ENCODE measurements at regions not wholly inside any gene's neighbourhood (a gene's known extent, or its start where the extent isn't known, plus 50 kb on each side); places are given as distances from the start of the nearest gene placed in this dataset.

DNA sequence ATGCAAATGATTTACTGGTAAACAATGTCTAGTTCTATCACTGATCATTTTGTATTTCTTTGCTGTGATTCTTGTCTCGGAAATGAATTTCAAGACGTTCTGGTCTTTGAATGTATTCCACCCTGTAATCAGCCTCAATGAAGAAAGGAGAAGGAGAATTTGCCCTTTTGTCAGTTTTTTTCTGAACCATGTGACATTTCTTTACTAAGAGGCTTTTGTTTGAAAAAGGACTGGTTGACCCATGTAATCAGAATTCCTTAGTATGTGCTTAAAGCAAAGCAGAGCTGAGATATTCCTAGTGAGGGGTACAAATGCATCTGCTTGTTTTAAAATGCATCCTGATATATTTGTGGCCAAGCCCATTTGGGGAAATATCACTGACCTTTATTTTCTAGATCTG is 581.6 kb downstream of the ETV1 start:
- intact Hi-C loops (cut with micrococcal nuclease) = no loop called here
- no peaks in the 10 kb centered on the region for H3K36me3 Mint-ChIP-seq (ENCODE audit: low read depth)
- POLR2A ChIA-PET = no interaction called here

DNA sequence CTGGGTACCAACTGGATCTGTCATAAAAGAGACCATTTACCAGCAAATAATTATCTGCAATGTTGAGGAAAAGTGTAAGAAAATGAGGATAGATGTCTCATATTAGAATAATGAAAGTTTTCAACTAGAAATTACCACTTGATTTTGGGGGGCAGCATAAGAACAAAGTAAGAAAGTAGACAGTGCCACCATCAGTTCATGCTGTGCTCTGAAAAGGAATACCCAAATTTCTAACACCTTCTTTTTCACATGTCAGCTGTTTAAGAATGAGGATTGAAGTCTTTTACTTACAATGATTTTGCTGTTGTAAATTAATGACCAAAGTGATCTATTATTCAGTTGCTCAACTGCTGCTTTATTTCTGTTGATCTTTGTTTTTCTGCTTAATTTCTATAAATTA is 578.3 kb downstream of the ETV1 start:
- no peak for ATAC-seq (ENCODE audit: low read depth)
- TF ChIP-seq, protein P1, sequence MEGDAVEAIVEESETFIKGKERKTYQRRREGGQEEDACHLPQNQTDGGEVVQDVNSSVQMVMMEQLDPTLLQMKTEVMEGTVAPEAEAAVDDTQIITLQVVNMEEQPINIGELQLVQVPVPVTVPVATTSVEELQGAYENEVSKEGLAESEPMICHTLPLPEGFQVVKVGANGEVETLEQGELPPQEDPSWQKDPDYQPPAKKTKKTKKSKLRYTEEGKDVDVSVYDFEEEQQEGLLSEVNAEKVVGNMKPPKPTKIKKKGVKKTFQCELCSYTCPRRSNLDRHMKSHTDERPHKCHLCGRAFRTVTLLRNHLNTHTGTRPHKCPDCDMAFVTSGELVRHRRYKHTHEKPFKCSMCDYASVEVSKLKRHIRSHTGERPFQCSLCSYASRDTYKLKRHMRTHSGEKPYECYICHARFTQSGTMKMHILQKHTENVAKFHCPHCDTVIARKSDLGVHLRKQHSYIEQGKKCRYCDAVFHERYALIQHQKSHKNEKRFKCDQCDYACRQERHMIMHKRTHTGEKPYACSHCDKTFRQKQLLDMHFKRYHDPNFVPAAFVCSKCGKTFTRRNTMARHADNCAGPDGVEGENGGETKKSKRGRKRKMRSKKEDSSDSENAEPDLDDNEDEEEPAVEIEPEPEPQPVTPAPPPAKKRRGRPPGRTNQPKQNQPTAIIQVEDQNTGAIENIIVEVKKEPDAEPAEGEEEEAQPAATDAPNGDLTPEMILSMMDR (IDR thresholded peaks at IDR 0.05) = no peak
- Mint-ChIP-seq H3K4me3 (no peak overlapping the region), H3K27ac (no peak overlapping the region), H3K4me1 (no peaks in the 10 kb centered on the region), H3K27me3 (no peaks in the 10 kb centered on the region), H3K36me3 (ENCODE audit: low read depth) (no peaks in the 10 kb centered on the region), H3K9me3 (no peaks in the 10 kb centered on the region)
- no peak for DNase-seq
- intact Hi-C loops (cut with micrococcal nuclease) = no loop called here
- ChIA-PET POLR2A (no interaction called here), CTCF (no interaction called here)

More for the DNA sequence above, 581.6 kb downstream of the ETV1 start:
- CTCF ChIA-PET = no interaction called here
- no peak overlapping the region for H3K27ac Mint-ChIP-seq
- TF ChIP-seq, protein P1 (IDR thresholded peaks at IDR 0.05) = no peak
- no peaks in the 10 kb centered on the region for H3K4me1 Mint-ChIP-seq
- H3K4me3 Mint-ChIP-seq = no peak overlapping the region
- ATAC-seq (ENCODE audit: low read depth) = no peak
- H3K9me3 Mint-ChIP-seq = no peaks in the 10 kb centered on the region
- no peaks in the 10 kb centered on the region for H3K27me3 Mint-ChIP-seq
- no peak for DNase-seq

DNA sequence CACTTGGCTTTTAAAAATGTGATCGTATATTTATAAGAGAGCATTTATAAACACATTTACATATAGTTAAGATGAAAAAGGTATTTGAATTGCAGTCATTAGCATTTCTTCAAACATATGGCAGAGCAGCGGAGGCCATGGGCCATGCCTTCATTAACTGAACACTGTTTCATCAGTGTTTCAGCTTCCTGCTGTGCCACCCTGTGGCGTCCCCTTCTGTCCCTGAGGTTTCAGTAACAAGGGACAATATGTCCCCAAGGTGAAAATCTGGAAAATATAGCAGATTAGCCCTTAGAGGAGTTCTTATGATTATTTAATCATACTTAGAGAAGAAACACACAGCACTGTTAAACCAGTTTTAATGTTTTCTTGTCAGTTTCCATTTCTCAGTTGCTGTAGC is 577.8 kb downstream of the ETV1 start:
- ChIA-PET CTCF (no interaction called here), POLR2A (no interaction called here)
- DNase-seq (no peak), ATAC-seq (ENCODE audit: low read depth) (no peak)
- no peak overlapping the region for H3K27ac Mint-ChIP-seq
- no peaks in the 10 kb centered on the region for H3K27me3 Mint-ChIP-seq
- no peak overlapping the region for H3K4me3 Mint-ChIP-seq
- TF ChIP-seq, protein P1 (IDR thresholded peaks at IDR 0.05) = no peak
- H3K4me1 Mint-ChIP-seq = no peaks in the 10 kb centered on the region
- intact Hi-C loops (cut with micrococcal nuclease) = no loop called here
- peaks cover 2% of the 10 kb centered on the region for H3K9me3 Mint-ChIP-seq
- H3K36me3 Mint-ChIP-seq (ENCODE audit: low read depth) = no peaks in the 10 kb centered on the region

DNA sequence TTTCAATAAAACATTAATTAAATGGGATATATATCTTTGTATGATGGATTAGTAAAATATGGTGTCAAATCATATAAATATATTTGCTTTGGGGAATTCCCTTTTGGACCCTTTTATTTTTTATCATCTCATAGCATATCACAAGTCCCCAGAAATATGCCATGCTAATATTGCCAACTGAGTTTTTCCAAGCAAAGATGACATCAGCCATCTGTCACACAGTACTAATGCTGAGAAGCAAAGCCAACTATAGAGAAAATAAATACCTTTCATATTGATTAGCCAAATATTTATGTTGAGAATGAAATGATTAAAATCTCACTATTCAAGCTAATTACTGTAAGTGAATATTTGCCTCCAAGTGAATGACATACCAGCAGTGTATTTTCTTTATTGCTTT is 575.3 kb downstream of the ETV1 start:
- Mint-ChIP-seq H3K4me3 (no peak overlapping the region), H3K36me3 (ENCODE audit: low read depth) (no peaks in the 10 kb centered on the region), H3K27me3 (no peaks in the 10 kb centered on the region), H3K9me3 (peaks cover 7% of the 10 kb centered on the region), H3K4me1 (no peaks in the 10 kb centered on the region), H3K27ac (no peak overlapping the region)
- ChIA-PET POLR2A (no interaction called here), CTCF (no interaction called here)
- DNase-seq (no peak), ATAC-seq (ENCODE audit: low read depth) (no peak)
- TF ChIP-seq, protein P1 (IDR thresholded peaks at IDR 0.05) = no peak
- intact Hi-C loops (cut with micrococcal nuclease) = no loop called here

DNA sequence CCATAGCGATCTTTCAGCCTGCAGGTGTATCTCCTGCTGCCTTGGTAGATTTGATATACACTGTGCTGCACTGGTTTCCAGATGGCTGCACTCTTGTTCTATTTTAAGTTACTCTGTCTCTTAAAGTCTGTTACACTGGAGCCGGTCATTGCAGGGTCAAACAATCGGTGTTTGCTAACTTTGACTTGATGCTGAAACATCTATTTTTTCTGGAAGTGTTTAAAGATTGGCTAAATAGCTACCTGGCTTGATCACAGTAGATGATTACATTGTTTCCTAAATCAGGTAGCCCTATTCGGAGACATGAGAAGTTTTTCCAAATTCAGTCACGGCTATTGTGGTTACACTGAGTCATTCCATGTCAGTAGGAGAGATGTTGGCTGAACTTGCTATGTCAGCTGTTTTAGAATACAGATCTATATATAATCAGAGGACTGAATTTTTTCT is 574.8 kb downstream of the ETV1 start:
- no peak for ATAC-seq (ENCODE audit: low read depth)
- POLR2A ChIA-PET = no interaction called here
- intact Hi-C loops (cut with micrococcal nuclease) = no loop called here
- Mint-ChIP-seq H3K4me1 (no peaks in the 10 kb centered on the region), H3K4me3 (no peak overlapping the region), H3K27ac (no peak overlapping the region), H3K36me3 (ENCODE audit: low read depth) (no peaks in the 10 kb centered on the region), H3K27me3 (no peaks in the 10 kb centered on the region), H3K9me3 (peaks cover 7% of the 10 kb centered on the region)
- CTCF ChIA-PET = no interaction called here
- TF ChIP-seq, protein P1 (IDR thresholded peaks at IDR 0.05) = no peak
- no peak for DNase-seq

All from activated B cell treated with CpG ODN at 0.5 μM for 24 hours (primary cell).